ENCODE measurements at regions not wholly inside any gene's neighbourhood (a gene's known extent, or its start where the extent isn't known, plus 50 kb on each side); places are given as distances from the start of the nearest gene placed in this dataset.

DNA sequence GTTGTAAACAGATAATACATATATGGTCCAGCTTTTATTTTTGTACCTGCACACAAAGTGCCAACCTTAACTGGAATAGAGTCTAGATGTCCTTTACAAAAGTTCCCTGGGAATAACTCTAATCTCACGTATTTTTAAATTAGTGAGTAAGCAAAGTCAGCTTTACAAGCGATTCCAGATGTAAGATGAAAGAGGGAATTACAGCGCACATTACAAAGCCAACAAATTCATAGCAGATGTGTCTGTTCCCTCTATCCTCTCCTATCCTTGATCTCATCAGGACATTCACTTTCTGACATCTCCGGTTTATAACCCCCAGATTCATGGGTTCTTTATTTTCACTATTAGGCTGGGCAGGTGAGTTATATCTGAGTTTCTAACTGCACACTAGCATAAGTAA is 406.8 kb upstream of the ZNF385D start:
- Histone ChIP-seq H3F3A (ENCODE audit: insufficient read depth) (no peaks in the 10 kb centered on the region), H3K27me3 (ENCODE audit: low read length) (no peaks in the 10 kb centered on the region), H3K9ac (ENCODE audit: low read length) (no peak overlapping the region), H3K9me2 (replicated peaks; ENCODE audit: insufficient read depth, low read length) (no peaks in the 10 kb centered on the region), H4K20me1 (ENCODE audit: low read depth, low read length) (no peaks in the 10 kb centered on the region), H2AFZ (ENCODE audit: low read depth, low read length, severe bottlenecking) (no peak overlapping the region), H3K4me2 (ENCODE audit: low read depth, low read length, poor library complexity, severe bottlenecking) (no peak overlapping the region), H3K36me3 (ENCODE audit: low read length) (no peaks in the 10 kb centered on the region), H3K9me3 (ENCODE audit: insufficient read depth, low read length) (no peaks in the 10 kb centered on the region), H3K27ac (ENCODE audit: low read depth, low read length) (no peak overlapping the region), H3K4me3 (ENCODE audit: insufficient read depth, low read length, poor library complexity, severe bottlenecking) (no peak overlapping the region), H3K79me2 (ENCODE audit: insufficient read depth, low read length) (no peaks in the 10 kb centered on the region)
- TF ChIP-seq EZH2phosphoT487 (conservative IDR thresholded peaks at IDR 0.05; ENCODE audit: low read length) = no peak
- TF ChIP-seq, protein P1, sequence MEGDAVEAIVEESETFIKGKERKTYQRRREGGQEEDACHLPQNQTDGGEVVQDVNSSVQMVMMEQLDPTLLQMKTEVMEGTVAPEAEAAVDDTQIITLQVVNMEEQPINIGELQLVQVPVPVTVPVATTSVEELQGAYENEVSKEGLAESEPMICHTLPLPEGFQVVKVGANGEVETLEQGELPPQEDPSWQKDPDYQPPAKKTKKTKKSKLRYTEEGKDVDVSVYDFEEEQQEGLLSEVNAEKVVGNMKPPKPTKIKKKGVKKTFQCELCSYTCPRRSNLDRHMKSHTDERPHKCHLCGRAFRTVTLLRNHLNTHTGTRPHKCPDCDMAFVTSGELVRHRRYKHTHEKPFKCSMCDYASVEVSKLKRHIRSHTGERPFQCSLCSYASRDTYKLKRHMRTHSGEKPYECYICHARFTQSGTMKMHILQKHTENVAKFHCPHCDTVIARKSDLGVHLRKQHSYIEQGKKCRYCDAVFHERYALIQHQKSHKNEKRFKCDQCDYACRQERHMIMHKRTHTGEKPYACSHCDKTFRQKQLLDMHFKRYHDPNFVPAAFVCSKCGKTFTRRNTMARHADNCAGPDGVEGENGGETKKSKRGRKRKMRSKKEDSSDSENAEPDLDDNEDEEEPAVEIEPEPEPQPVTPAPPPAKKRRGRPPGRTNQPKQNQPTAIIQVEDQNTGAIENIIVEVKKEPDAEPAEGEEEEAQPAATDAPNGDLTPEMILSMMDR (IDR thresholded peaks at IDR 0.05; ENCODE audit: insufficient read depth, low read length, poor library complexity, severe bottlenecking) = no peak

DNA sequence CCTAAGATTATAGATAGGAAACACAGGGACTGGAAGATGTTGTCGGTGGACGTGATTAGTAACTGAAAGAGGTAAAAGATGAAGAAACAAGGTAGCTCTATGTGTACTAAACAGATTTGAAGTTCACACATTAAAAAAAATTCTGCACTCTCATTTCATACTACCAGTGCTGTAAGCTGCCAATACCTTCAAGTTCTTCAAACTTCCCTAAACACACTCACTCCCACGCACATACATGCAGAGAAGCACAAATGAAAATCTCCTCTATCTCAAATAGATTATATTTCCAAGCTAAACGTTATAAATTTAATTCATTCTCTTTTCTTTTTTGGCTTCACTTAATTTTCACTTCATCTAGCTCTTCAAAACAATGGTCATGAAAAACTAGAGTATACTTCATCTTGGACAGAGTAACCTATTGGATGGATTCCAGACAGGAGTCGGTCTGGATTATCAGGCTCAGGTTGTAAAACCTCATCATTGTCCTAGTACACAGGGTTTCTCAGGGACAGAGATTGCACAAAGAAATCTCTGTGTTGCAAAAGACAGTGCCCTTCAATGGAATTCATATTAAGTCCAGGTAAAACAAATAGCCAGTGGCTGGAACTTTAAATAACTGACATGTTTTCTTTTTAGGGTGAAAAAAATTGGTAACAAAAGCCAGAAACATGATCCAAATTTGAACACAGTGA is 408.1 kb upstream of the ZNF385D start:
- no peaks in the 10 kb centered on the region for H3K9me3 ChIP-seq (ENCODE audit: insufficient read depth, low read length)
- H3F3A ChIP-seq (ENCODE audit: insufficient read depth) = no peaks in the 10 kb centered on the region
- no peaks in the 10 kb centered on the region for H3K27me3 ChIP-seq (ENCODE audit: low read length)
- no peak overlapping the region for H3K4me3 ChIP-seq (ENCODE audit: insufficient read depth, low read length, poor library complexity, severe bottlenecking)
- H3K4me2 ChIP-seq (ENCODE audit: low read depth, low read length, poor library complexity, severe bottlenecking) = no peak overlapping the region
- no peaks in the 10 kb centered on the region for H3K79me2 ChIP-seq (ENCODE audit: insufficient read depth, low read length)
- no peak overlapping the region for H2AFZ ChIP-seq (ENCODE audit: low read depth, low read length, severe bottlenecking)
- H3K9ac ChIP-seq (ENCODE audit: low read length) = no peak overlapping the region
- TF ChIP-seq, protein P1 (IDR thresholded peaks at IDR 0.05; ENCODE audit: insufficient read depth, low read length, poor library complexity, severe bottlenecking) = no peak
- TF ChIP-seq EZH2phosphoT487 (conservative IDR thresholded peaks at IDR 0.05; ENCODE audit: low read length) = no peak
- no peaks in the 10 kb centered on the region for H3K36me3 ChIP-seq (ENCODE audit: low read length)
- H3K9me2 ChIP-seq (replicated peaks; ENCODE audit: insufficient read depth, low read length) = no peaks in the 10 kb centered on the region
- no peak overlapping the region for H3K27ac ChIP-seq (ENCODE audit: low read depth, low read length)
- no peaks in the 10 kb centered on the region for H4K20me1 ChIP-seq (ENCODE audit: low read depth, low read length)

DNA sequence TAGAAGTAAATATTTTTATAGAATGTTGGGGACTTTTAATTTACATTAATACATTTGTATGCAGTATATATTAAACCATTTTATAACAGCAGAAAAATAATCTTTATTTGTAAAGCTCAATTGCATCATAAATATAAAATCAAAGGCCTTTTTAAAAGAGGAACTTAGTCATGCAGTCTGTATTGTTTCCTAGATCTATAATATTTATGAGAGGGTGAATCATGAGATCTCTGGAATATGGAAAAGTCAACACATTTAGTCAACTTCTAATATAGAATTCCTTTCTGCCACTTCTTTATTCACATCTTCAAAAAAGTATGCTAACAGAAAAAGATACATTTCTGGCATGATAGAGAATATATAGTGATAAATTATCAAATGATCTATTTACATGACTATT is 410.3 kb upstream of the ZNF385D start:
- H3K4me2 ChIP-seq (ENCODE audit: low read depth, low read length, poor library complexity, severe bottlenecking) = no peak overlapping the region
- H3K4me3 ChIP-seq (ENCODE audit: insufficient read depth, low read length, poor library complexity, severe bottlenecking) = no peak overlapping the region
- H3K9me2 ChIP-seq (replicated peaks; ENCODE audit: insufficient read depth, low read length) = no peaks in the 10 kb centered on the region
- H3K36me3 ChIP-seq (ENCODE audit: low read length) = no peaks in the 10 kb centered on the region
- H3F3A ChIP-seq (ENCODE audit: insufficient read depth) = no peaks in the 10 kb centered on the region
- peaks cover 4% of the 10 kb centered on the region; the same call in 1 of the 2 replicates for H3K9me3 ChIP-seq (ENCODE audit: insufficient read depth, low read length)
- H3K27me3 ChIP-seq (ENCODE audit: low read length) = no peaks in the 10 kb centered on the region
- no peak overlapping the region for H2AFZ ChIP-seq (ENCODE audit: low read depth, low read length, severe bottlenecking)
- no peak overlapping the region for H3K9ac ChIP-seq (ENCODE audit: low read length)
- H3K79me2 ChIP-seq (ENCODE audit: insufficient read depth, low read length) = no peaks in the 10 kb centered on the region
- H3K27ac ChIP-seq (ENCODE audit: low read depth, low read length) = no peak overlapping the region
- H4K20me1 ChIP-seq (ENCODE audit: low read depth, low read length) = no peaks in the 10 kb centered on the region
- TF ChIP-seq, protein P1 (IDR thresholded peaks at IDR 0.05; ENCODE audit: insufficient read depth, low read length, poor library complexity, severe bottlenecking) = no peak
- TF ChIP-seq EZH2phosphoT487 (conservative IDR thresholded peaks at IDR 0.05; ENCODE audit: low read length) = no peak
